ENCODE measurements at regions not wholly inside any gene's neighbourhood (a gene's known extent, or its start where the extent isn't known, plus 50 kb on each side); places are given as distances from the start of the nearest gene placed in this dataset.

- Histone ChIP-seq H4K20me1 (ENCODE audit: control insufficient read depth, insufficient read depth) (no peaks in the 10 kb centered on the region), H3K27ac (ENCODE audit: control insufficient read depth, insufficient read depth) (no peak overlapping the region), H2AFZ (ENCODE audit: control insufficient read depth, low read depth, low read length) (no peak overlapping the region), H3K4me3 (no peak overlapping the region), H3K4me1 (ENCODE audit: control insufficient read depth, insufficient read depth, low read length) (no peaks in the 10 kb centered on the region), H3K9ac (ENCODE audit: control insufficient read depth, insufficient read depth, low read length) (no peak overlapping the region), H3K36me3 (ENCODE audit: control insufficient read depth in 2 of 2, insufficient read depth in 2 of 2, low read length in 1 of 2) (no peaks in the 10 kb centered on the region), H3K27me3 (replicated peaks in 1 of 2; ENCODE audit: control insufficient read depth in 2 of 2, insufficient read depth in 2 of 2, low read length in 1 of 2) (no peaks in the 10 kb centered on the region), H3K4me2 (ENCODE audit: control insufficient read depth, insufficient read depth) (no peak overlapping the region), H3K79me2 (ENCODE audit: control insufficient read depth, insufficient read depth, low read length) (no peaks in the 10 kb centered on the region), H3K9me3 (replicated peaks; ENCODE audit: control insufficient read depth, insufficient read depth, low read length) (no peaks in the 10 kb centered on the region)
- SMC1A ChIA-PET (ENCODE audit: uncharacterized antibody, unreplicated experiment): interaction anchor here (0.7 to 1.0 kb wide), 2 partner anchors 11 to 208 kb away, joined by 3 to 4 read pairs; no protein-coding TSS in a partner anchor
- WGBS (ENCODE audit: insufficient coverage, insufficient replicate concordance, low lambda C conversion rate, missing lambda C conversion rate): 0% methylated on average over 3 of the region's 3 CpGs
- POLR2A ChIA-PET: no interaction called here
- intact Hi-C loops (cut with micrococcal nuclease; ENCODE audit: unreplicated experiment): loop anchor here (1.0 to 10.0 kb wide), 5 partner anchors 208 to 826 kb away; no protein-coding TSS in a partner anchor
- peak; percentile 7 for FAIRE-seq
- RAD21 ChIA-PET (ENCODE audit: unreplicated experiment): interaction anchor here (0.6 to 1.3 kb wide), 7 partner anchors 207 to 828 kb away, joined by 3 to 8 read pairs (median 4); partner anchors contain the start of gene HEPH
- peak; percentile 11 for DNase-seq (ENCODE audit: low read depth, low spot score)
- peak; percentile 79 for ATAC-seq
- no TSS peak for BruUV-seq (replicated peaks)
- in situ Hi-C loops (cut with MboI): loop anchor here (5.0 to 10.0 kb wide), 2 partner anchors 404 to 826 kb away; no protein-coding TSS in a partner anchor
- CTCF ChIA-PET: interaction anchor here (0.6 to 4.3 kb wide), 8 partner anchors 207 to 663 kb away, joined by 3 to 24 read pairs (median 4); no protein-coding TSS in a partner anchor
- TF ChIP-seq EED (IDR thresholded peaks at IDR 0.05; ENCODE audit: low read depth) (no peak), HCFC1 (IDR thresholded peaks at IDR 0.05; ENCODE audit: low read length) (no peak), CUX1 (IDR thresholded peaks at IDR 0.05; ENCODE audit: insufficient replicate concordance, low read depth, low read length) (no peak), CTCF (IDR thresholded peaks at IDR 0.05 in 2 of 3, conservative IDR thresholded peaks at IDR 0.05 in 1 of 3; ENCODE audit: control insufficient read depth in 2 of 3, extremely low read depth in 1 of 3, insufficient read depth in 1 of 3, low read depth in 3 of 3, low read length in 3 of 3) (peak; percentile 46 to 56 (median 49); a peak in 4 of 6 replicates), LARP7 (IDR thresholded peaks at IDR 0.05) (no peak), DPF2 (IDR thresholded peaks at IDR 0.05) (no peak), BCL3 (IDR thresholded peaks at IDR 0.05; ENCODE audit: borderline replicate concordance, insufficient read depth, low read depth, low read length, poor library complexity, severe bottlenecking) (no peak), BACH1 (IDR thresholded peaks at IDR 0.05; ENCODE audit: borderline replicate concordance) (no peak), RBBP5 (conservative IDR thresholded peaks at IDR 0.05) (no peak), KDM1A (IDR thresholded peaks at IDR 0.05; ENCODE audit: borderline replicate concordance) (no peak), ZSCAN29 (IDR thresholded peaks at IDR 0.05) (no peak), RELA (IDR thresholded peaks at IDR 0.05; ENCODE audit: borderline replicate concordance, partially characterized antibody) (no peak)
- TF ChIP-seq, protein P1, sequence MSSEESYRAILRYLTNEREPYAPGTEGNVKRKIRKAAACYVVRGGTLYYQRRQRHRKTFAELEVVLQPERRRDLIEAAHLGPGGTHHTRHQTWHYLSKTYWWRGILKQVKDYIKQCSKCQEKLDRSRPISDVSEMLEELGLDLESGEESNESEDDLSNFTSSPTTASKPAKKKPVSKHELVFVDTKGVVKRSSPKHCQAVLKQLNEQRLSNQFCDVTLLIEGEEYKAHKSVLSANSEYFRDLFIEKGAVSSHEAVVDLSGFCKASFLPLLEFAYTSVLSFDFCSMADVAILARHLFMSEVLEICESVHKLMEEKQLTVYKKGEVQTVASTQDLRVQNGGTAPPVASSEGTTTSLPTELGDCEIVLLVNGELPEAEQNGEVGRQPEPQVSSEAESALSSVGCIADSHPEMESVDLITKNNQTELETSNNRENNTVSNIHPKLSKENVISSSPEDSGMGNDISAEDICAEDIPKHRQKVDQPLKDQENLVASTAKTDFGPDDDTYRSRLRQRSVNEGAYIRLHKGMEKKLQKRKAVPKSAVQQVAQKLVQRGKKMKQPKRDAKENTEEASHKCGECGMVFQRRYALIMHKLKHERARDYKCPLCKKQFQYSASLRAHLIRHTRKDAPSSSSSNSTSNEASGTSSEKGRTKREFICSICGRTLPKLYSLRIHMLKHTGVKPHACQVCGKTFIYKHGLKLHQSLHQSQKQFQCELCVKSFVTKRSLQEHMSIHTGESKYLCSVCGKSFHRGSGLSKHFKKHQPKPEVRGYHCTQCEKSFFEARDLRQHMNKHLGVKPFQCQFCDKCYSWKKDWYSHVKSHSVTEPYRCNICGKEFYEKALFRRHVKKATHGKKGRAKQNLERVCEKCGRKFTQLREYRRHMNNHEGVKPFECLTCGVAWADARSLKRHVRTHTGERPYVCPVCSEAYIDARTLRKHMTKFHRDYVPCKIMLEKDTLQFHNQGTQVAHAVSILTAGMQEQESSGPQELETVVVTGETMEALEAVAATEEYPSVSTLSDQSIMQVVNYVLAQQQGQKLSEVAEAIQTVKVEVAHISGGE (CRISPR knock-in tag; IDR thresholded peaks at IDR 0.05): no peak
Measured at GRCh38 chrX:66408507-66408906, 230.4 kb downstream of the EDA2R start.

Data from GM12878 (cell line).